Kidney epithelial cell (primary cell): ENCODE measurements at regions not wholly inside any gene's neighbourhood (a gene's known extent, or its start where the extent isn't known, plus 50 kb on each side); places are given as distances from the start of the nearest gene placed in this dataset.

ENCODE experiments used
- DNase-seq: peaks from one replicate; pipeline ENCODE4 v3.0.0-alpha.2; 2010; ENCODE audit warnings: low read depth
- H3K27me3 ChIP-seq: 2 replicates; pipeline ENCODE4 v1.6.0; 2011; ENCODE audit warnings: low read length; ENCODE audit not compliant: control insufficient read depth, insufficient read depth
- H3K36me3 ChIP-seq: 2 replicates; pipeline ENCODE4 v1.5.1; 2011; ENCODE audit warnings: low read length; ENCODE audit not compliant: control insufficient read depth, insufficient read depth
- H3K4me3 ChIP-seq: 2 replicates; pipeline ENCODE4 v1.5.1; 2011; ENCODE audit warnings: low read depth, mild to moderate bottlenecking, control low read depth, low read length
- TF ChIP-seq, protein P1 (sequence below): IDR thresholded peaks from 2 replicates; pipeline ENCODE4 v1.5.1; 2011; ENCODE audit warnings: mild to moderate bottlenecking, moderate library complexity, low read length, control low read depth, inconsistent platforms; ENCODE audit not compliant: insufficient read depth, poor library complexity, severe bottlenecking

DNA sequence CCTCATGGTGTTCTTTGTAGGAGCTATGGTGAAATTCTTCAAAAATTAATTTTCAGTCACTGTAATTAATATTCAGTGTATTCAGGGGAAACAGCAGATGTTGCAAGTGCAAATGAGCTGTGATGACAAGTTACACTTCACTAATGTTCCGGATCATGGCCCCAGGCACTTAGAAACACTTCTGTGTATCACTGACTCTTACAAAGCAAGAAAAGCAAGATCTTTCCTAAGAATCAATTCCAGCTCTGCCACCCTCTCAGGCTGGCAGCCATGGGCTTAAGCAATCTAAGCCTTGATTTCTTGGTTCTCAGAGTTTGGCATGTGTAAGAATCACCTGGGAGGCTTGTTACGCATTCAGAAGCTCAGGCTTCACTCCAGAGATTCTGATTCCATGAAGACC is 78.0 kb downstream of the MARCHF4 start:
- DNase-seq, result no peak
- Histone ChIP-seq H3K36me3 (no peaks in the 10 kb centered on the region), H3K4me3 (no peak overlapping the region), H3K27me3 (no peaks in the 10 kb centered on the region)
- TF ChIP-seq, protein P1, sequence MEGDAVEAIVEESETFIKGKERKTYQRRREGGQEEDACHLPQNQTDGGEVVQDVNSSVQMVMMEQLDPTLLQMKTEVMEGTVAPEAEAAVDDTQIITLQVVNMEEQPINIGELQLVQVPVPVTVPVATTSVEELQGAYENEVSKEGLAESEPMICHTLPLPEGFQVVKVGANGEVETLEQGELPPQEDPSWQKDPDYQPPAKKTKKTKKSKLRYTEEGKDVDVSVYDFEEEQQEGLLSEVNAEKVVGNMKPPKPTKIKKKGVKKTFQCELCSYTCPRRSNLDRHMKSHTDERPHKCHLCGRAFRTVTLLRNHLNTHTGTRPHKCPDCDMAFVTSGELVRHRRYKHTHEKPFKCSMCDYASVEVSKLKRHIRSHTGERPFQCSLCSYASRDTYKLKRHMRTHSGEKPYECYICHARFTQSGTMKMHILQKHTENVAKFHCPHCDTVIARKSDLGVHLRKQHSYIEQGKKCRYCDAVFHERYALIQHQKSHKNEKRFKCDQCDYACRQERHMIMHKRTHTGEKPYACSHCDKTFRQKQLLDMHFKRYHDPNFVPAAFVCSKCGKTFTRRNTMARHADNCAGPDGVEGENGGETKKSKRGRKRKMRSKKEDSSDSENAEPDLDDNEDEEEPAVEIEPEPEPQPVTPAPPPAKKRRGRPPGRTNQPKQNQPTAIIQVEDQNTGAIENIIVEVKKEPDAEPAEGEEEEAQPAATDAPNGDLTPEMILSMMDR, result no peak

DNA sequence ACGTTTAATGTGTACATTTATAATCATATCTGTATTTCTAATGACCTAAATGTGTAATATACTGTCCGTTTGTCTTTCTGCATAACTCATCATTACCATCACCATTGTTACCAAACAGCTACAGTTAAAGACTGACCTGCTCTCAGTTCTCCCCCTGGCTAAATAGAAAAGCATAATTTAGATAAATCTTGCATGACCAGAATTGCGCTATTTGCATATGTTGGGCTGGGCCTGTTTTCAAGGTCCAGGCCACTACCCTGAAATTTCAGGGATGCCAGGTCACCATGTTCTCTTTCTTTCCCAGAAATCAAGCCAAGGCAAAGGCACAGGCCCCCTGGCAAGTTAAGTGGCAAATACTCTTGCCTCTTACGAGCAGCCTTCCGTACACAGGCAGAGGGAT is 78.4 kb downstream of the MARCHF4 start:
- no peak for DNase-seq

DNA sequence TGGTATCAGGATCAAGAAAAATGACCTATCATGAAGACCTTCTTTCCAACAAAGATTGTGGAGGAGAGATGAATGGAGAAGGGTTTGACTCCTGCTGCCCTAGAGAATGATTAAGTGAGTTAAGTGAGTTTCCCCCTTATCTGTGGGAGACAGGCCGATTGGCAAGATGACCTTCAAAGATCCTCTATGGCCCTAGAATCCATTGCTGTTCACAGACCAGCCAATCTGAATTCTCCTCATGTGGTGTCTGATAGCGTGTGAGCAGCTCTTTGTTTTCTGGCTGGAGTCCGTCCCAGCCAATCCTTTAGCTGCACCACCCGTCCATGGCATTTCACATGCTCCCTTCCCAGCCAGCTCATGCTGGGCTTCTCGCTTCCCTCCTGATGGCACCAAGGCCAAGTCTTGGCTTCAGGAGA is 79.4 kb downstream of the MARCHF4 start:
- no peak for DNase-seq
- TF ChIP-seq, protein P1, result no peak

More for the DNA sequence above, 78.4 kb downstream of the MARCHF4 start:
- Histone ChIP-seq H3K4me3 (no peak overlapping the region), H3K27me3 (no peaks in the 10 kb centered on the region), H3K36me3 (no peaks in the 10 kb centered on the region)
- TF ChIP-seq, protein P1, result no peak

DNA sequence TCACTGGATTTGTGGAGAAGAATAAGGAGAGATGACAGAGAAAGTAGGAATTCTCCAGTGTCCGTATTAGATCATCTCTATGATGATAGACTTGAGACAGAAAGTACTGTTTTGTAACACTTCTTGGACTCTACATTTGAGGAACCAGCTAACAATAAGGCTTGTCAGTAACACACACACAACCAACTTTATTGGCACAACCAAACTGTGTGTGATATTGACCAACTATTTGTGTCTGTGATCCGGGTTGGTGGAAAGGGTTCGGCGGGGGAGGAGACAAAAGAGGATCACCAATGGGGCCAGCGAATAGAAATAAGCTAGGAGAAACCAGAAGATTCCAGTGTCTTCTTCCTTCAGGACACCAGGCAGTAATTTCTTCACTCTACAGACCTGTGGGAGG is 79.8 kb downstream of the MARCHF4 start:
- no peak for DNase-seq
- TF ChIP-seq, protein P1, result no peak
- Histone ChIP-seq H3K27me3 (no peaks in the 10 kb centered on the region), H3K36me3 (no peaks in the 10 kb centered on the region), H3K4me3 (no peak overlapping the region)

More for the DNA sequence above, 79.4 kb downstream of the MARCHF4 start:
- no peaks in the 10 kb centered on the region for H3K27me3 ChIP-seq
- H3K4me3 ChIP-seq, result no peak overlapping the region
- H3K36me3 ChIP-seq, result no peaks in the 10 kb centered on the region

DNA sequence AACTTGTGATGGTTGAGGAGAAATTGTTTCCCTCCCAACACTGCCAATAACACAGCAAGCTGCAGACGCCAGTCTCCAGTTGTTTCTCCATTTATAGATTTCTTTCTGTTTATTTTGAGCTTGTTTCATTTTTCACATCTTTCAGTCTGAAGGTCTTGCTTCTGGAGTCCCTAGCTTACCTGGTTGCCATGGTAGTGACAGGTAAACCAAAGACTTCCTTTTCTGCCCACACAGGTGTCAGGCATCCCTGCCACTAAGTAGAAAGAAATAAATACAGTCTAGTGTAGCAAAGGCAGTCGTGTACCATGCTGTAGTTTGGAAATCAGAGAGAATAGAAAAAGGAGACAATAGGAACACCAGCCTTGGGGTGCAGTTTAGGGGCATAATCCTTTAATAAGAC is 82.8 kb downstream of the MARCHF4 start:
- no peaks in the 10 kb centered on the region for H3K36me3 ChIP-seq
- TF ChIP-seq, protein P1, result no peak
- no peak for DNase-seq
- no peak overlapping the region for H3K4me3 ChIP-seq
- H3K27me3 ChIP-seq, result no peaks in the 10 kb centered on the region

DNA sequence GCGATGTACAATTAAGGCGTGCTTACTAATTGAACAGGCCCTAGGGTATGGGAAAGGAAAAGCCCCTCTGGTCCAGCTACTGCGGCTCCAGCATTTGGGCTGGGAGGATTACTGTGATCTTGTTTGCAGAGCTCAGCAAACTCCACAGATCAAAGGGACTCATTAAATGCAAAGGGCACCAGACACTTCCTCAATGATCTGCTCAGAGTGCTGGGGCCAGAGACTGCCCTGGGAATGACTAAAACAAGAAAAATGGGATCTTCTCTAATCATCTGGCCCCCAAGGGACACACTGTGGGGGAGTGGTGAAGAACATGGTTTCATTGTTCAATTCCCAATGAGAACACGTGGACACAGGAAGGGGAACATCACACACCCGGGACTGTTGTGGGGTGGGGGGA is 85.0 kb downstream of the MARCHF4 start:
- Histone ChIP-seq H3K36me3 (no peaks in the 10 kb centered on the region), H3K27me3 (no peaks in the 10 kb centered on the region), H3K4me3 (no peak overlapping the region)
- DNase-seq, result no peak
- TF ChIP-seq, protein P1, result no peak
